Esophagus muscularis mucosa (tissue), 4 donors: ENCODE measurements at regions not wholly inside any gene's neighbourhood (a gene's known extent, or its start where the extent isn't known, plus 50 kb on each side); places are given as distances from the start of the nearest gene placed in this dataset.

Experiments
- EP300 ChIP-seq: sonication (generic); formaldehyde crosslinking; IDR thresholded peaks from one replicate; pipeline ENCODE4 v1.6.1; 2017; ENCODE audit warnings: antibody characterized with exemption
- POLR2A ChIP-seq: fragments of 450-650 bp; IDR thresholded peaks from one replicate; pipeline ENCODE4 v1.6.1; 2017; ENCODE audit warnings: antibody characterized with exemption, moderate library complexity, mild to moderate bottlenecking, low read depth
- POLR2AphosphoS5 ChIP-seq, 2 donors: sonication (generic); formaldehyde crosslinking; IDR thresholded peaks; one replicate each; pipeline ENCODE4 v1.6.1; 2017; ENCODE audit warnings: antibody characterized with exemption in 2 of 2
- TF ChIP-seq, protein P1 (sequence below), 3 experiments: fragments of 200-600 bp in 2 of 3; fragments of 450-650 bp in 1 of 3; sonication (generic) in 2 of 3; IDR thresholded peaks; one replicate each; pipeline ENCODE4 v1.5.1; 2017 to 2019; ENCODE audit warnings: antibody characterized with exemption in 3 of 3, mild to moderate bottlenecking in 2 of 3, moderate library complexity in 1 of 3

DNA sequence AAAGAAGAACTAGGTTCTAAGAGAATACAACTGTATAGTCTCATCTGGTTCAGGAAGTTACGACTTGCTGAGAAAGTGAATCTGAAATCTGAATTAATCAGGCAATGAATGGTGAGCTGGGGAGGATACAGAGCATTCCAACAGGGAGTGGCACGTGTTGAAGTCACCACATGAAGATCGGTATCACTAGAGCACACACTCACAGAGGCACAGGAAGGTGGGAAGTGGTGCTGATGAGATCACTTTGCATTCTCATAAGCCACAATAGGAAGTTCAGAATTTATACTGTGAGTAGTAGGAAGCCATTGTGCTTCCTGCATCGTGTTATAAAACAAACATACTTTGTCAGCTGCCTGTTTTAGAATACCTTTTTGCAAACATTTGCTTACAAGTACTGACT, 615.0 kb upstream of the DDX18 start:
- TF ChIP-seq, protein P1, sequence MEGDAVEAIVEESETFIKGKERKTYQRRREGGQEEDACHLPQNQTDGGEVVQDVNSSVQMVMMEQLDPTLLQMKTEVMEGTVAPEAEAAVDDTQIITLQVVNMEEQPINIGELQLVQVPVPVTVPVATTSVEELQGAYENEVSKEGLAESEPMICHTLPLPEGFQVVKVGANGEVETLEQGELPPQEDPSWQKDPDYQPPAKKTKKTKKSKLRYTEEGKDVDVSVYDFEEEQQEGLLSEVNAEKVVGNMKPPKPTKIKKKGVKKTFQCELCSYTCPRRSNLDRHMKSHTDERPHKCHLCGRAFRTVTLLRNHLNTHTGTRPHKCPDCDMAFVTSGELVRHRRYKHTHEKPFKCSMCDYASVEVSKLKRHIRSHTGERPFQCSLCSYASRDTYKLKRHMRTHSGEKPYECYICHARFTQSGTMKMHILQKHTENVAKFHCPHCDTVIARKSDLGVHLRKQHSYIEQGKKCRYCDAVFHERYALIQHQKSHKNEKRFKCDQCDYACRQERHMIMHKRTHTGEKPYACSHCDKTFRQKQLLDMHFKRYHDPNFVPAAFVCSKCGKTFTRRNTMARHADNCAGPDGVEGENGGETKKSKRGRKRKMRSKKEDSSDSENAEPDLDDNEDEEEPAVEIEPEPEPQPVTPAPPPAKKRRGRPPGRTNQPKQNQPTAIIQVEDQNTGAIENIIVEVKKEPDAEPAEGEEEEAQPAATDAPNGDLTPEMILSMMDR (IDR thresholded peaks at IDR 0.05), result no peak
- no peak for TF ChIP-seq POLR2AphosphoS5 (IDR thresholded peaks at IDR 0.05)
- no peak for TF ChIP-seq POLR2A
- no peak for TF ChIP-seq EP300
